Hematopoietic multipotent progenitor cell treated with erythropoietin and hydrocortisone succinate and interleukin-3 and kit ligand, for 17 days (in vitro differentiated cells): ENCODE measurements at regions not wholly inside any gene's neighbourhood (a gene's known extent, or its start where the extent isn't known, plus 50 kb on each side); places are given as distances from the start of the nearest gene placed in this dataset.
"Not testable (repeated sequence)": the region's sequence is repeated elsewhere in the genome, so short reads cannot be mapped to it uniquely, and the experiment has no call there.

Experiments used
- DNase-seq: peaks from one replicate; pipeline ENCODE4 v3.0.0-alpha.2; 2015; ENCODE audit warnings: low spot score

DNA sequence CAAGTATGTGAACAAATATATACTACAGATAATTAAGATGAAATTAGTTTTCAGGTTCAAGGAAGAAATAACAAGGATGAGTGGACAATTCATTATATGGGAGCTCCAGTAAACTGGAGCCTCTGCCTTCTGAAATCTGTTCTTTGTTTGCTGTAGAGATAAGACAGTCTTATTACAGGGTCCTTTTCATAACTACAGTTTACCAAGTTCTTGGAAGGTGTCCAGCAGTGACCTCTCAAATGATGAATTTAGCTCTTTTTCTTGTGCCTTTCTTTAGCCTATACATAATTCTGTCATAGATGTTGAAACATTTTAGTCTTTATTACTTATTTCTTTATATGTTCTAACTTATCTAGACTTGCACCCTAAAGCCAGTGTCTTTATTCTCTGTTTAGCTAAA lies 89.7 kb upstream of the GBE1 start:
- DNase-seq, result no peak

DNA sequence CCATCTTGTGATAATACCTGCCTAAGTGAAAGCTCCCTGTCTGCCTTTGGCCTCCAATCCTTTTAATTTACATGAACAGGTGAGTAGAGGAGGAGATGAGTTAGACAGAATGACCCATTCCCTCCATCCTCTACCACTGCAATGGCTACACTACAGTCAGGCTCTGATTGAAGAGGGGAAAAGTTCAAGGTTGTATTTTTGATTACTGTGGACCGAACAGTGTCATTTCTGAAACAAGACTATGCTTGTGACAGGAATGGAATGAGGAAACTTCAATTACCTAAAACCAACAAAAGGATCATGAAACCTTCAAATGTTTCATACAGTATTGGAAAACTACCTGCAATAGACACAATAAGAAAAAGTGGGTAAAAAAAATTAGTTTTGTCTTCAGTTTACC lies 85.5 kb upstream of the GBE1 start:
- DNase-seq, result no peak

DNA sequence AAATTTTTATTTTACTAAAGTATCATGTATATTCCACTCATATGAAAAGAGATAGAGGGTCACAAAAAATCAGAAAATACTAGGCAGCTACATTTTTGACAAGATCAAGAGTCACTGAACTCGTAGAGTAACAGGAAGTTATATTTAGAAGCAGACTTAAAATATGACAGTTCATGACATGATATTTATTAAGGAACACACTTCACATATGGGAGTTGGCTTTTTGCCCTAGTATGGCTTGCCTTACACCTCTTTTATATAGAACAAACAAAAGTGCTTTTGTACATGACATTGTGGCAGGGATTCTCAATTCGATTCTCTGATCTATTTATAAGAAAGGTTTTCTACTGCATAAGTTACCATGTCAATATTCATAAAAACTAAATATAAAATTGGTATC lies 80.1 kb upstream of the GBE1 start:
- DNase-seq, result no peak

DNA sequence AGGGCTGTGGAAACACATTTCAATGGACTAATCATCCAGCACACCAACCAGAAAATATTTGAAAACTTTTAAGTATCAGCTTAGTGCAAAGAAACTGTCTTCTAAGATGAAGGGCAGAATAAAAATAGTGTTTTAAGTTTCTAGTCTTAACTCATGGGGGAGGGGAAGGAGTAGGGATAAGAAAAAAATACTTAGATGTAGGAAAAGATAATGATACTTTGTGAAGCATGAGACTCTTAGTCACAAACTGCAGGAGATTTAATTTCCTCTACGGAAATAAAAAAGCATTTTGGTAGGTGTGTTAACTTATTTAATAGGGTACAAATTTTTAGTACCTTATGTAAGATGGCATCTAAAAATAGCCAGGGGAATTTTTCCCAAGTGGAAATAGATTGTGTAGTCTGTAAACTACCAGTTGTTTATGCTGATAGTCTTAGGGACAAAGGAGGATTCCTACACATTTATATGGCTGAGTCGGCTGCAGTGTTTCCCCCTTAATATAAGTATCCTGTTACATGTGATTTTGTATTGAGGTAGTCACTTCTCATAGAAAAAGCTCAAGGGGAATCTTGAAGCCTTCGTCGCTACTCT lies 78.2 kb upstream of the GBE1 start:
- no peak for DNase-seq

DNA sequence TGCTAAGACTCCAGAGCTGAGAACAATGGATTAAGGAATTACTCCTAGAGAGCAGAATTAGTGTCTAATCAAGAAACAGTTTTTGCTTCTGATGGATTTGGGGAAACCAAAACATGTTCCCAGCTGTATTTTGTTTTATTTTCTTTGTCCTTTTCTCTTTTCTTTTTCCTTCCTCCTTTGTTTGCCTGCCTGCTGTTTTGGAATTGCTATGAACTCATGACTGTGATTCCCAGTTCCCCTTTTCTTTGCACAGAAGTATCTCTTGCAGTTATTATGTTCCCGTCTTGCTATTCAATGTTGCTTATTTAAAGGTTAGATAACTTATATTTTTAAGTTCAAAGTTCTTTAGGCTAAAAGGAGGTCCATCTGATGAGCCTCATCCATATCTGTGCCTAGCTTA lies 77.0 kb upstream of the GBE1 start:
- DNase-seq, result no peak

DNA sequence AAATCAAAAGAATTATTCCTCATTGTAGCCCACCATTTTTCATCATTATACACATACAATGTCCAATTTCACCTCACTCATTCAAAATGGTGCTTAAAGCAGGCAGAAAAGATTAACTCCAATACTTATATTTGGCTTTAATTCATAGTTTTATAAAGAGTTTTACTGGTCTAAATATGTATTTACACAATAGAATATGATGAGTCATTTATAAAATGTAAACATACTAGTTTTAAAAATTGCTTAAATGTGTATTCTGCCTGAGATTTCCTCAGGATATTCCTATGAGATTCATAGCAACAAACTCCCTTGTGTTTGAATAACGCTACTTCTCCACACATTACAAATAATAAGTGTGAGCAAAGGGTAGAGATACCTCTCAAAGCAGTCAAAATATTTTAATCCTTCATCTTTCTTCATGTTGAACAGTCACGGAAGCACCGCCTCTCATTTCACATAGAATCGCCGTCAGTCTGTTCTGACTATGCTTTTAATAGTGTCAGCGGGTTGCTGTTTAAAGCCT lies 75.7 kb upstream of the GBE1 start:
- DNase-seq, result no peak

DNA sequence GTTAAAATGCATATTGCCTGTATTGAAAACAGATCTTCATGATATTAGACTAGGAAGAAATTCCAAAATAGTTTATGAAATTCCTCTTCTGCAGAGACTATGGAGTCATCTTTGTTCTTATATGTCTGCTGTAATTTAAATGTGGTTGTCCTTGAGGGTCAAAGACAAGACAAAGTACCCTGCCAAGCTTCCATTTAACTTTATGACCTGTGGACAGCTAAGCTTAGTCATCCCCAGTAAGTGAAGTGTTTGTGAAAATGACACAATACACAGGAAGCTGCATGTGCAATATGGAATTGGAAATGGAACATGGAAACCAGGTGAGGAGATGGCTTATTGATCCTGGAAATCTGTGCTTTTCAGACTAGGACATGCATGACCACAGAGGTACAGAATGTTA lies 68.5 kb upstream of the GBE1 start:
- DNase-seq, result no peak

DNA sequence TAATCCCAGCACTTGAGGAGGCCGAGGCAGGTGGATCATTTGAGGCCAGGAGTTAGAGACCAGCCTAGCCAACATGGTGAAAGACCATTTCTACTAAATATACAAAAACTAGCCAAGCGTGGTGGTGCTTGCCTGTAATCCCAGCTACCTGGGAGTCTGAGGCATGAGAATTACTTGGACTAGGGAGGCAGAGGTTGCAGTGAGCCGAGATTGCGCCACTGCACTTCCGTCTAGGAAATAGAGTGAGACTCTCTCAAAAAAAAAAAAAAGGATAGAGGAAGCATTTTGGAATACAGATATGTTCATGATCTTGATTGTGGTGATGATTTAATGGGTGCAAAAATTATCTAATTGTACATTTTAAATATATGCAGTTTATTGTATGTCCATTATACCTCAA lies 67.8 kb upstream of the GBE1 start:
- not testable (repeated sequence) for DNase-seq

DNA sequence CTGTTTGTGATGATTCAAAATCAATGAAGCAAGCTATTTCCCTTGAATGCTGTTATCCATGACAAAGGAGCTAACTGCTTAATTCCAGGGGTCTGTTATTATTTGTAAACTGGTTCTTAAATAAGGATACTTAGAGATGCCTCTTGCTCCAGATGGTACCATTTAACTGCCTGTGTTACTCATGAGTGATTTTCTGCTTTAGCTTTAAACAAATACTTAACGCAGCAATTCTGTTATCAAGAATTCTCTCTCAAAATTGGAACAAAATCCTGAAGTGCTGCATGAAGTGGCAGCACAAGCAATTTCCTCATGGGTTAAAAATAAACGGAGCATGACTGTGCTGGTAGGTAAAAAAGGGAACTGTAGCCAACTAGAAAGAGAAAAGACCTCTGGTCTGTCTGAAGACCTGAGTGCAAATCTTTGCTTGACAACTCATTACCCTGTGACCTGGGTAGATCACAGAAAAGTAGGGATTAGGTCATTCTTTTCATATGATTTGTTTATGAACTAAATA lies 62.5 kb upstream of the GBE1 start:
- DNase-seq, result no peak

DNA sequence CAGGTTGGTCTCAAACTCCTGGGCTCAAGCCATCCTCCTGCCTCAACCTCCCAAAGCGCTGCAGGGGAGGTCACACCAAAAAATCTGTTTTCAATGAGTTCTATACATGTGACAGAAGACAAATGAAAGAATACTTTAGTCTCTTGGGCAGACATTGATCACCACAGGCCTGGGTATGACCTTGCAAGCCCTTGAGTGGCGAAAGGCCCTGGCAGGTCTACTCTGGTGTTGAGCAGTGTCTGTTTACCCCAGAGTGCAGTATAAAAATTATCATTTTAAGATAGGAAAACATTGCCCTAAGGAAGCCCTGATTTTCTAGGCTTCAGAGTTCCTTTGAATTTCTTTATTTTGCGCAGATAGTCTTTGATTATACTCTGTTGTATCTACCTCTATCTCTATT lies 61.6 kb upstream of the GBE1 start:
- DNase-seq, result no peak

DNA sequence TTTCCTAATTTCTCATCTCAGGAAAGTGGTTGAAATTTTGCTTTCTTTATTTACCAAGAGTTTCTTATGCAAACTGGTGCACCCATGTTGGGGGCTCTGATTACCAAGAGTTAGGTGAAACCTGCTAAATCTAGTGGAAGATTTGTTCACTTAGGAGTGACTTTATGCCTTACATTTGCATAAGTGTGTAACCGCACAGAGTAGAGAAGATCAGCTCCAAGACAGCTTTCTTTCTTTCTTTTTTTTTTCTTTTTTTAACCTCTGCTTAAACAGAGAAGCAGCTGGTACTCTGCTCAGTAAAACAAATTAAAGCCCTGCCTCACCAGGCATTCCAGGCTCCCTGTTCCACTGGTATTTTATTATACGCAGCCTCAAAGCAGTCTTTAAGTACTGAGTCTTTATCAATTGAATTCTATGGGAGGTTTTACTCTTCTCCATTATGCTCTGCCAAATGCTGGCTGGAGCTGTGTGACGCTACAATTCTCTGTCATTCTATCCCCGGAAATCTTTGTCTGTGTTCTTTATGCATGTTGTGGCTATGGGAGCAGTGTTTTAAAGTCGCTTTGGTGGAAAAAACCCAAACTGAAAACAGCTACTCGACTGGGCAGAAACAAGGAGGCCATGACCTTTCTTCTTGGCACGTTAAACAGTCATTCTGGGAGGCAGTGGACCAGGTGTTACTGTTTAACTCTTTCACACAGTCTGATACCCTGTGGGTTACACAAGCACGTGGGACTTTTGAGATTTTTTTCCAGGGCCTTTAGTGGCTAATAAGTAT lies 55.2 kb upstream of the GBE1 start:
- DNase-seq, result no peak

DNA sequence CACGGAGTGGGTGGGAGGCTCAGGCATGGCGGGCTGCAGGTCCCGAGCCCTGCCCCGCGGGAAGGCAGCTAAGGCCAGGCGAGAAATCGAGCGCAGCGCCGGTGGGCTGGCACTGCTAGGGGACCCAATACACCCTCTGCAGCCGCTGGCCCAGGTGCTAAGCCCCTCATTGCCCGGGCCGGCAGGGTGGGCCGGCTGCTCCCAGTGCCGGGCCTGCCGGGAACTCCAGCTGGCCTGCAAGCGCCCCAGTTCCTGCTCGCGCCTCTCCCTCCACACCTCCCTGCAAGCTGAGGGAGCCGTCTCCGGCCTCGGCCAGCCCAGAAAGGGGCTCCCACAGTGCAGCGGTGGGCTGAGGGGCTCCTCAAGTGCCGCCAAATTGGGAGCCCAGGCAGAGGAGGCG lies 50.7 kb upstream of the GBE1 start:
- not testable (repeated sequence) for DNase-seq
